SK-N-SH treated with all-trans-retinoic acid at 6 μM for 48 hours (cell line): ENCODE measurements at regions not wholly inside any gene's neighbourhood (a gene's known extent, or its start where the extent isn't known, plus 50 kb on each side); places are given as distances from the start of the nearest gene placed in this dataset.
"Not testable (repeated sequence)": the region's sequence is repeated elsewhere in the genome, so short reads cannot be mapped to it uniquely, and the experiment has no call there.

Experiments used
- PATZ1 ChIP-seq: fragments of 250-450 bp; sonication (Bioruptor Pico); IDR thresholded peaks from 2 replicates; pipeline ENCODE4 v1.8.0; 2020; ENCODE audit warnings: mild to moderate bottlenecking, moderate library complexity, borderline replicate concordance
- TOX ChIP-seq: fragments of 250-450 bp; sonication (Bioruptor Pico); IDR thresholded peaks from 2 replicates; pipeline ENCODE4 v1.8.0; 2021; ENCODE audit warnings: mild to moderate bottlenecking, moderate library complexity, borderline replicate concordance
- ZC3H10 ChIP-seq: fragments of 250-450 bp; sonication (Bioruptor Pico); IDR thresholded peaks from 2 replicates; pipeline ENCODE4 v1.5.1; 2021; ENCODE audit warnings: mild to moderate bottlenecking, moderate library complexity
- ZNF565 ChIP-seq: fragments of 450-650 bp; formaldehyde crosslinking; conservative IDR thresholded peaks from 2 replicates; pipeline ENCODE4 v1.5.0; 2020; ENCODE audit warnings: low read depth, mild to moderate bottlenecking, moderate library complexity

- TF ChIP-seq PATZ1, TOX, ZNF565, ZC3H10 (CRISPR knock-in tag): not testable (repeated sequence)
Measured at GRCh38 chr10:28895671-28896070, 218.3 kb downstream of the BAMBI start.
